ENCODE measurements at regions not wholly inside any gene's neighbourhood (a gene's known extent, or its start where the extent isn't known, plus 50 kb on each side); places are given as distances from the start of the nearest gene placed in this dataset.

GRCh38 chr4:24690436-24690835 is 104.9 kb upstream of the SOD3 start:
- Histone ChIP-seq H3K4me3 (ENCODE audit: low read length) (no peak overlapping the region), H3K9ac (ENCODE audit: low read depth, low read length) (no peak overlapping the region), H3K27me3 (ENCODE audit: insufficient read depth, low read length) (no peaks in the 10 kb centered on the region), H3K9me3 (ENCODE audit: insufficient read depth, low read depth, low read length) (no peaks in the 10 kb centered on the region), H3K4me1 (ENCODE audit: insufficient read depth, low read length) (peaks cover 21% of the 10 kb centered on the region), H3K36me3 (ENCODE audit: insufficient read depth, low read depth, low read length) (no peaks in the 10 kb centered on the region), H3K27ac (ENCODE audit: low read length) (no peak overlapping the region)

GRCh38 chr4:24693636-24694035 is 101.7 kb upstream of the SOD3 start:
- Histone ChIP-seq H3K4me3 (ENCODE audit: low read length) (no peak overlapping the region), H3K9me3 (ENCODE audit: insufficient read depth, low read depth, low read length) (no peaks in the 10 kb centered on the region), H3K4me1 (ENCODE audit: insufficient read depth, low read length) (peaks cover 10% of the 10 kb centered on the region), H3K27ac (ENCODE audit: low read length) (no peak overlapping the region), H3K36me3 (ENCODE audit: insufficient read depth, low read depth, low read length) (no peaks in the 10 kb centered on the region), H3K9ac (ENCODE audit: low read depth, low read length) (no peak overlapping the region), H3K27me3 (ENCODE audit: insufficient read depth, low read length) (no peaks in the 10 kb centered on the region)

DNA sequence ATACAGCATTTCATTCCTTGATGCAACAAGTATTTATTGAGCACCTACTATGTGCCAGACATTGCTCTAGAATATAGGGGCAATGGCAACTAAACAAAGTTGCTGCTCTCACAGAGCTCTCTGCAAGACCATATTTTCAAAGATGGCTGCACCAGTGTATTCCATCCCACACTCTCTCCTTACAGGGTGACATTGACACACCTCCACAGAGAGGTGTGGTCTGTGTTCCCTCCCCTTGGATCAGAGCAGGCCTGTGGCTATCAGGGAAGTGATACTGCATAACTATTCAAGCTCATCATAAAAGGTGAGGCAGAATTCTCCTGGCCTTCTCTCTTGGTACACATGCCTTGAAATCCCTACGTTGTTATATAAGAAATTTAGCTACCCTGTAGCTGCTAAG is 95.3 kb upstream of the SOD3 start:
- Histone ChIP-seq H3K36me3 (ENCODE audit: insufficient read depth, low read depth, low read length) (no peaks in the 10 kb centered on the region), H3K9me3 (ENCODE audit: insufficient read depth, low read depth, low read length) (no peaks in the 10 kb centered on the region), H3K27ac (ENCODE audit: low read length) (no peak overlapping the region), H3K4me1 (ENCODE audit: insufficient read depth, low read length) (peaks cover 3% of the 10 kb centered on the region; the same call in 1 of the 2 replicates), H3K4me3 (ENCODE audit: low read length) (no peak overlapping the region), H3K9ac (ENCODE audit: low read depth, low read length) (no peak overlapping the region), H3K27me3 (ENCODE audit: insufficient read depth, low read length) (no peaks in the 10 kb centered on the region)

DNA sequence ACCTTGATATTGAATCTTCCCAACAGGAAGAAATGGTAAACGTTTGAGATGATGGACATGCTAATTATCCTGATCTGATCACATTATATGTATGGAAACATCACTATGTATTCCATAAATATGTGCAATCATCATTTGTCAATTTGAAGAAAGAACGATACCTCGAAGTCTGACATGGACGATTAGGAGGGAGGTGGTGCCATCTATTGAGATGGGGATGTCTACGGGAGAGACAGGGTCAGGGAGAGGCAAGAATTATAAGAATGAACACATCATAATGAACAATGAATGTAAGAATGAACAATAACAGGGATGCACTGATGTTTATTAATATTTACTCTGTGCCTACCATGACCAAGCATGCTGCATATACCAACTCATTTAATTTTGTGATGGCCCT is 93.7 kb upstream of the SOD3 start:
- Histone ChIP-seq H3K4me3 (ENCODE audit: low read length) (no peak overlapping the region), H3K4me1 (ENCODE audit: insufficient read depth, low read length) (peaks cover 3% of the 10 kb centered on the region; the same call in 1 of the 2 replicates), H3K27me3 (ENCODE audit: insufficient read depth, low read length) (no peaks in the 10 kb centered on the region; the same call in 1 of the 2 replicates), H3K9me3 (ENCODE audit: insufficient read depth, low read depth, low read length) (no peaks in the 10 kb centered on the region), H3K9ac (ENCODE audit: low read depth, low read length) (no peak overlapping the region), H3K27ac (ENCODE audit: low read length) (no peak overlapping the region), H3K36me3 (ENCODE audit: insufficient read depth, low read depth, low read length) (no peaks in the 10 kb centered on the region)

DNA sequence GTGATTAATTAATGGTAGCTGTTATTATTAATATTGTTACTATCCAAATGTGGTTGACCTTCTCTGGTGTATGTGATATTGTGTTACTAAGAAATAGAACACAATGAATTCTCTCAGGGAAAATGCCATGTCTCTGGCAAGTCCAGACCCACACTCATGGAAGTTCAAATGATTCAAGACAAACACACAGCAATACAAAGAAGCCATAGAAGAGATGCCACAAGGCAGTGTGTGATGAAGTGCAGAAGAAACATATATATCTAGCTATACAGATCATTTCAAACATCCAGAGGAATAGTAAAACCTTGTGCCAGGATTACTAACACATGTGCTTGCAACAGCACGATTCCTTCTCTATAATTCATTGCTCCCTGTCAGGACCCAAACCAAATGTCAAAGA is 93.1 kb upstream of the SOD3 start:
- Histone ChIP-seq H3K27ac (ENCODE audit: low read length) (no peak overlapping the region), H3K4me3 (ENCODE audit: low read length) (no peak overlapping the region), H3K9ac (ENCODE audit: low read depth, low read length) (no peak overlapping the region), H3K27me3 (ENCODE audit: insufficient read depth, low read length) (no peaks in the 10 kb centered on the region; the same call in 1 of the 2 replicates), H3K9me3 (ENCODE audit: insufficient read depth, low read depth, low read length) (no peaks in the 10 kb centered on the region), H3K4me1 (ENCODE audit: insufficient read depth, low read length) (peaks cover 3% of the 10 kb centered on the region; the same call in 1 of the 2 replicates), H3K36me3 (ENCODE audit: insufficient read depth, low read depth, low read length) (no peaks in the 10 kb centered on the region)

DNA sequence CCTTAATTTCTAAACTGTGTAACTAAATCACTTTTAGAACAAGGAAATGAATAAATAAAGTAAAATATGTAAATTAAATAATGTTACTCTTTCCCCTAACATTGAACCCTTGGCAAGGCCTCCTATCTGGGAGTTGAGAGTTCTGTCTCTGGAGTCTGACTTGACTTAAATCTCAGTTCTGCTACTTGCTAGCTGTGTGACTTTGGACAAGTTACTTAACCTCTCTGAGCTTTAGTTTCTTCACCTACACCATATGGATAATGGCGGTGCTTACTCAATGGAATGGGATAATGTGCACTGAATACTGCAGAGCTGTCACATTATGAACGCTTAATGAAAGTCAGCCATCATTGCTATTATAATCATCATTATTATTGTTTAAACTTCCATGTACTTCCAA is 92.1 kb upstream of the SOD3 start:
- no peaks in the 10 kb centered on the region; the same call in 1 of the 2 replicates for H3K27me3 ChIP-seq (ENCODE audit: insufficient read depth, low read length)
- no peaks in the 10 kb centered on the region for H3K36me3 ChIP-seq (ENCODE audit: insufficient read depth, low read depth, low read length)
- H3K27ac ChIP-seq (ENCODE audit: low read length): no peak overlapping the region
- H3K9me3 ChIP-seq (ENCODE audit: insufficient read depth, low read depth, low read length): no peaks in the 10 kb centered on the region
- peaks cover 3% of the 10 kb centered on the region; the same call in 1 of the 2 replicates for H3K4me1 ChIP-seq (ENCODE audit: insufficient read depth, low read length)
- H3K4me3 ChIP-seq (ENCODE audit: low read length): no peak overlapping the region
- no peak overlapping the region for H3K9ac ChIP-seq (ENCODE audit: low read depth, low read length)

DNA sequence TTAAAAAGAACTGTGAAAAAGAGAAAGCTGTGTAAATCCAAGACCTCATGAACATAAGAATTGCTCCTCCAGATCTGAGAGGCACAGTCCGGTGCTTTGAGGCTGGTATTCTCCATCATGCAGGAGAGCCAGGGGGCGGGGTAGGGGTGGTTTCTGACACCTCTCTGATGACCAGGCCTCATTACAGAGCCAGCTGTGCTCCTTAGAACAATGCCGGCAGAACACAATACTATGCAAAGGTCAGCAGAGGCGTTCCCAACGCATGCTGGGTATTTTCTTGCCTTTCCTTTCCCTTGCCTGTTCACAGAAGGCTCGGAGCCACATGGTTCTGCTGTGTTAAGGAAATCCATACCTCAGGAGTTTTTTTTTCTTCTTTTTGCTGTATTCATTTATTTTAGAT is 91.2 kb upstream of the SOD3 start:
- no peaks in the 10 kb centered on the region for H3K9me3 ChIP-seq (ENCODE audit: insufficient read depth, low read depth, low read length)
- no peak overlapping the region for H3K27ac ChIP-seq (ENCODE audit: low read length)
- peaks cover 3% of the 10 kb centered on the region; the same call in 1 of the 2 replicates for H3K4me1 ChIP-seq (ENCODE audit: insufficient read depth, low read length)
- no peaks in the 10 kb centered on the region for H3K36me3 ChIP-seq (ENCODE audit: insufficient read depth, low read depth, low read length)
- H3K9ac ChIP-seq (ENCODE audit: low read depth, low read length): no peak overlapping the region
- no peak overlapping the region for H3K4me3 ChIP-seq (ENCODE audit: low read length)
- H3K27me3 ChIP-seq (ENCODE audit: insufficient read depth, low read length): no peaks in the 10 kb centered on the region; the same call in 1 of the 2 replicates

- Histone ChIP-seq H3K9me3 (ENCODE audit: insufficient read depth, low read depth, low read length) (no peaks in the 10 kb centered on the region), H3K4me1 (ENCODE audit: insufficient read depth, low read length) (peaks cover 3% of the 10 kb centered on the region; the same call in 1 of the 2 replicates)
Observed at GRCh38 chr4:24705016-24705753, 90.2 kb upstream of the SOD3 start.

GRCh38 chr4:24713604-24714003 is 81.8 kb upstream of the SOD3 start:
- Histone ChIP-seq H3K27ac (ENCODE audit: low read length) (no peak overlapping the region), H3K36me3 (ENCODE audit: insufficient read depth, low read depth, low read length) (no peaks in the 10 kb centered on the region), H3K9me3 (ENCODE audit: insufficient read depth, low read depth, low read length) (no peaks in the 10 kb centered on the region; the same call in 1 of the 2 replicates), H3K4me1 (ENCODE audit: insufficient read depth, low read length) (no peaks in the 10 kb centered on the region), H3K9ac (ENCODE audit: low read depth, low read length) (no peak overlapping the region), H3K4me3 (ENCODE audit: low read length) (no peak overlapping the region), H3K27me3 (ENCODE audit: insufficient read depth, low read length) (no peaks in the 10 kb centered on the region)

More at GRCh38 chr4:24705016-24705753, 90.2 kb upstream of the SOD3 start:
- Histone ChIP-seq H3K36me3 (ENCODE audit: insufficient read depth, low read depth, low read length) (no peaks in the 10 kb centered on the region), H3K27ac (ENCODE audit: low read length) (no peak overlapping the region), H3K9ac (ENCODE audit: low read depth, low read length) (no peak overlapping the region), H3K4me3 (ENCODE audit: low read length) (no peak overlapping the region), H3K27me3 (ENCODE audit: insufficient read depth, low read length) (no peaks in the 10 kb centered on the region; the same call in 1 of the 2 replicates)

DNA sequence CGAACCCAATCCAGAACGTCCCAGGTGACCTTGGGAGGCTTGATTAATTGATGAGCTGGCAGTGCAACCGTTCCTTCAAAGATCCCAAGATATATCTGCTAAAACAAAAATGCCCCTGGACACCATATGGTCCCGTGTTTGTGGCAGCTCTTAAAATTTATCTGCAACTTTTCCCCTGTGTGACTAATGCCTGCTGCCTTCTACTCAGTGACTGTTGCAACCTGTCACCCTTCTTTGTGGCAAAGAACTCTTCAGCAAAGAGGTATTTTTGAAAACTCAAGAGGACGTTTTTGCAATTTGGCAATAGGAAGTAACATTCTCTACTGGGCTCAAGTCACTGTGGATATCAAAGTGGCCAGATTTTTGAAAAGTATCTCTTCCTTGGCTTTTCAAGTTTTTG is 75.8 kb upstream of the SOD3 start:
- Histone ChIP-seq H3K4me1 (ENCODE audit: insufficient read depth, low read length) (peaks cover 17% of the 10 kb centered on the region), H3K9ac (ENCODE audit: low read depth, low read length) (no peak overlapping the region), H3K9me3 (ENCODE audit: insufficient read depth, low read depth, low read length) (no peaks in the 10 kb centered on the region; the same call in 1 of the 2 replicates), H3K27me3 (ENCODE audit: insufficient read depth, low read length) (no peaks in the 10 kb centered on the region), H3K4me3 (ENCODE audit: low read length) (no peak overlapping the region), H3K27ac (ENCODE audit: low read length) (no peak overlapping the region), H3K36me3 (ENCODE audit: insufficient read depth, low read depth, low read length) (no peaks in the 10 kb centered on the region)

DNA sequence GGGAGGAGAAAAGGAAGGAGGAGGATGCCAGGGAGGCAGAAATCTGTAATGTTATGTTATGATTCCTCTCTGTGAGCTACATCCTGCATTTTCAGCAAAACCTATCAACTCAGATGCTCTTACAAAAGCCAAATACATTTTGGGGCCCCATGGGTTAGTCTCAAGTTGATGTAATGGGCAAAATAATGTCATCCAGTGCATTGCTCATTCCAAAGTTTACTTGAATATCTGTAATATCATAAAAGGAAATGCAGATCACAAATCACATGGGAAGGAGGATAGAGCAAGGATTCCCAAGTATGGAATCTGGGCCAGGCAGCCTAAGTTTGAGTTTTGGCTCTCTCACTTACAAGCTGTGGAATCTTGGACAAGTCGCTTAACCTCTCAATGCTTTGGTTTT is 74.9 kb upstream of the SOD3 start:
- H3K4me1 ChIP-seq (ENCODE audit: insufficient read depth, low read length): peaks cover 17% of the 10 kb centered on the region
- H3K9me3 ChIP-seq (ENCODE audit: insufficient read depth, low read depth, low read length): no peaks in the 10 kb centered on the region; the same call in 1 of the 2 replicates
- no peaks in the 10 kb centered on the region; the same call in 1 of the 2 replicates for H3K27me3 ChIP-seq (ENCODE audit: insufficient read depth, low read length)
- H3K9ac ChIP-seq (ENCODE audit: low read depth, low read length): no peak overlapping the region
- peak overlapping the region; percentile 50 for H3K27ac ChIP-seq (ENCODE audit: low read length)
- H3K4me3 ChIP-seq (ENCODE audit: low read length): peak overlapping the region; percentile 34; the same call in 1 of the 2 replicates
- no peaks in the 10 kb centered on the region for H3K36me3 ChIP-seq (ENCODE audit: insufficient read depth, low read depth, low read length)

DNA sequence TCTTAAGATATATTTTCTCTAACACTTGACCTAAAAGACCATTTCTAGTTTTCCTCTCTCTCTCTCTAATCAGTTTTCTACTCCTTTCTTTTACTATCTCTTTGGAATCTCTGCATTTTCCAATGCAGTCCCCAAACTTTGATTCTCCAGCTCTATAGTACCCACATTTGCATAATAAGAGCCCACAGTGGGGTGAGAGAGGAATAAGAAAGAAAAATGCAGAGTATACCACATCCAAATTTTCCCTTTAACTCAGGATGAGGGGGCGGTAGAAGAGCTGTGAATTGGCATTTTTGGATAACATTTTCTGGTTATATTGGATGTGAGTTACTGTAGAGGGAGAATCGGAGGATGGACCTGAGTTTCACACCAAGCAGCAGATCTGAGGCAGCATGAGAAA is 74.4 kb upstream of the SOD3 start:
- H3K36me3 ChIP-seq (ENCODE audit: insufficient read depth, low read depth, low read length): no peaks in the 10 kb centered on the region
- H3K4me3 ChIP-seq (ENCODE audit: low read length): peak overlapping the region; percentile 34; the same call in 1 of the 2 replicates
- H3K9me3 ChIP-seq (ENCODE audit: insufficient read depth, low read depth, low read length): no peaks in the 10 kb centered on the region
- no peaks in the 10 kb centered on the region; the same call in 1 of the 2 replicates for H3K27me3 ChIP-seq (ENCODE audit: insufficient read depth, low read length)
- no peak overlapping the region; the same call in 1 of the 2 replicates for H3K9ac ChIP-seq (ENCODE audit: low read depth, low read length)
- H3K27ac ChIP-seq (ENCODE audit: low read length): peak overlapping the region; percentile 50
- peaks cover 17% of the 10 kb centered on the region for H3K4me1 ChIP-seq (ENCODE audit: insufficient read depth, low read length)

Data from iPS-20b (cell line).